KMS-11 (cell line): ENCODE measurements at regions not wholly inside any gene's neighbourhood (a gene's known extent, or its start where the extent isn't known, plus 50 kb on each side); places are given as distances from the start of the nearest gene placed in this dataset.

ENCODE experiments used
- H2AFZ ChIP-seq: fragments of 200-600 bp; sonication (generic); 2 replicates; pipeline ENCODE4 v1.6.1; 2016; ENCODE audit warnings: antibody characterized with exemption, mixed run types, low read depth
- H3K27ac ChIP-seq: fragments of 200-600 bp; sonication (generic); 2 replicates; pipeline ENCODE4 v1.6.1; 2016; ENCODE audit warnings: mild to moderate bottlenecking, mixed run types
- H3K27me3 ChIP-seq: fragments of 200-600 bp; sonication (generic); 2 replicates; pipeline ENCODE4 v1.6.1; 2017; ENCODE audit warnings: mild to moderate bottlenecking, low read depth, mixed run types, moderate library complexity; ENCODE audit not compliant: insufficient read depth
- H3K36me3 ChIP-seq: fragments of 200-600 bp; sonication (generic); 2 replicates; pipeline ENCODE4 v1.6.1; 2017; ENCODE audit warnings: mild to moderate bottlenecking, mixed run types; ENCODE audit not compliant: insufficient read depth
- H3K4me1 ChIP-seq: fragments of 200-600 bp; sonication (generic); 2 replicates; pipeline ENCODE4 v1.6.1; 2016; ENCODE audit warnings: mild to moderate bottlenecking, low read depth, mixed run types; ENCODE audit not compliant: poor library complexity, severe bottlenecking
- H3K4me2 ChIP-seq: fragments of 200-600 bp; sonication (generic); 2 replicates; pipeline ENCODE4 v1.7.0; 2016; ENCODE audit warnings: mild to moderate bottlenecking, mixed run types
- H3K4me3 ChIP-seq: fragments of 200-600 bp; sonication (generic); IDR thresholded peaks from 2 replicates; pipeline ENCODE4 v1.6.1; 2017; ENCODE audit warnings: low read depth, low read length, mixed read lengths; ENCODE audit not compliant: insufficient read depth
- H3K79me2 ChIP-seq: fragments of 200-600 bp; sonication (generic); 2 replicates; pipeline ENCODE4 v1.6.1; 2016; ENCODE audit warnings: low read depth, mixed run types; ENCODE audit not compliant: insufficient read depth
- H3K9ac ChIP-seq: fragments of 200-600 bp; sonication (generic); 2 replicates; pipeline ENCODE4 v1.6.1; 2016; ENCODE audit warnings: mild to moderate bottlenecking, mixed run types
- H4K20me1 ChIP-seq: fragments of 200-600 bp; sonication (generic); 2 replicates; pipeline ENCODE4 v1.6.1; 2016; ENCODE audit warnings: mild to moderate bottlenecking, mixed run types; ENCODE audit not compliant: insufficient read depth
- CTCF ChIP-seq: fragments of 200-600 bp; sonication (generic); conservative IDR thresholded peaks from 2 replicates; pipeline ENCODE4 v1.6.1; 2017; ENCODE audit warnings: low read depth, mild to moderate bottlenecking, antibody characterized with exemption, low read length, moderate library complexity, mixed read lengths

DNA sequence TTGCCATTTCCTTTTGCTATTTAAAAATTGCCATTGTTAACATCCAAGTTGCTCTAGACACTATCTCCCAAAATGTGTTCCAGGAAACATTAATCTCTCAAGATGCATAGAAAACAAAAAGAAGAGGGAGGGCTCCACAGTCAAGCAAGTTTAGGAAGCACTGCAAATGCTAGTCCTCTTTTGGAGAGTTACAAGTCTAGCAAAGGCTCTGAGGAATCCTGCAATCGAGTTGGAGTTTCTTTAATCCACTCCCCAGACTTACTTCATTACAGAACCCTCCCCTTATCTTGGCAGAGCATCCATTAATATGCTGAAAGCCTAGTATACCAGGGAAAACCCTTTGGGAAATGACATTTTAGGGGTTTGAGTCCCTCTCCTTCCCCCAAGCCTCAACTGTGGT is 147.9 kb downstream of the SYF2 start:
- no peaks in the 10 kb centered on the region for H4K20me1 ChIP-seq
- H3K4me2 ChIP-seq: no peak overlapping the region
- H2AFZ ChIP-seq: no peak overlapping the region
- TF ChIP-seq CTCF: no peak
- no peak overlapping the region for H3K27ac ChIP-seq
- no peaks in the 10 kb centered on the region for H3K27me3 ChIP-seq
- no peak overlapping the region for H3K9ac ChIP-seq
- no peaks in the 10 kb centered on the region for H3K36me3 ChIP-seq
- H3K79me2 ChIP-seq: no peaks in the 10 kb centered on the region
- H3K4me1 ChIP-seq: peaks cover 13% of the 10 kb centered on the region
- H3K4me3 ChIP-seq: no peak overlapping the region

- no peak for TF ChIP-seq CTCF
- H3K79me2 ChIP-seq: no peaks in the 10 kb centered on the region
- no peak overlapping the region for H3K4me3 ChIP-seq
- no peak overlapping the region for H3K27ac ChIP-seq
- no peaks in the 10 kb centered on the region for H4K20me1 ChIP-seq
- H3K27me3 ChIP-seq: no peaks in the 10 kb centered on the region
- no peaks in the 10 kb centered on the region for H3K36me3 ChIP-seq
- peaks cover 13% of the 10 kb centered on the region for H3K4me1 ChIP-seq
- no peak overlapping the region for H2AFZ ChIP-seq
- no peak overlapping the region for H3K4me2 ChIP-seq
- no peak overlapping the region for H3K9ac ChIP-seq
Observed at GRCh38 chr1:25083481-25084345, 148.6 kb downstream of the SYF2 start.

DNA sequence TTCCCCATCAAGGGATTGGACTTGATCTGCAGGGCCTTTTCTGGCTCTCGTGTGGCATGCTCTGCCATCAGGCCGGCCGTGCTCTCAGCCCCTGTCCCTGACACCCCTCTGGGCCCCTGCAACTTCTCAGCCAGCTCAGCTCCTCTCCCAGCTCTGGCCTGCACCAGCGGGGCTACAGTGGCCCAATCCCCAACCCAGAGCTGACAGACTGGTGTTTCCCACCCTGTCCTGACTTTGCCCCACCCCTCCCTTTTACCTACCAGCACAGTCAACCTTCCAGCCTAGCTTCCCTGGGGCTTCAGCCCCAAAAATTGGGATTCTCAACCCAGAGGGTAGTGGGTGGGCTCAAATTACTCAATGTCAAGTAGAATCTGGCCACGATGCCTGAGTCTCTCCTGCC is 149.3 kb downstream of the SYF2 start:
- TF ChIP-seq CTCF: no peak
- Histone ChIP-seq H3K27me3 (no peaks in the 10 kb centered on the region), H4K20me1 (no peaks in the 10 kb centered on the region), H3K36me3 (no peaks in the 10 kb centered on the region), H3K9ac (no peak overlapping the region), H2AFZ (no peak overlapping the region), H3K4me3 (no peak overlapping the region), H3K79me2 (no peaks in the 10 kb centered on the region), H3K27ac (no peak overlapping the region), H3K4me2 (no peak overlapping the region), H3K4me1 (peaks cover 13% of the 10 kb centered on the region)

DNA sequence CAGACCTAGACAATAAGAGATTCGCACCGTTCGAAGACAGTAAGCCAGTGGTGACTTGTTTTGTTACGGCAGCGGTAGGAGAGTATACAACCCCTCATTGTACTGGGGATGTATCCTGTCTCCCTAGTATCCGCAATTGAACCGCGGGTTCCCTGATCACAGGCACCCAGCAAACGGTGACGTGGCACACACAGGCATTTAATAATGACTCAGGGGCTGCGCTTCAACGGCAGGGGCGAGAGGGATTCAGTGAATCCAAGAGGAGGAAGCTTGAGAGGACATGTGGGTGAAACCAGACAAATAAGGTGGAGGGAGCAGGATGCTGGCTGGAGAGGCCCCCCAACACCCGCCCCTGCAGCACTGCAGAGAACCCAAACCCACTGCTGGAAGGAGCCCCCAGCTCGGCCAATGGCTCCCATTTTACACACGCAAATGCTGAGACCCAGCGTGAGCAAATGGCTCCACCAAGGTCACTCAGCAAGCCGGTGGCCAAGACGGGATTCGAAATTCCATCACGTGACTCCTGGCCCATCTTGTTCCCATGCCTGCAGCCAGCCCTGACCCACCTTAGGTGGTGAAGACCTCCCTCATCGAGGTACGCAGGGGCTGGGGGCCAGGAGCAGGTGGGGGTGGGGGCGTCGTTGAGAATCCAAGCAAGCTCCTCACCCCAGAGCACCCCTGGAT is 149.9 kb downstream of the SYF2 start:
- Histone ChIP-seq H3K4me1 (peaks cover 13% of the 10 kb centered on the region), H3K27ac (no peak overlapping the region), H2AFZ (no peak overlapping the region), H3K4me2 (no peak overlapping the region), H3K79me2 (no peaks in the 10 kb centered on the region), H4K20me1 (no peaks in the 10 kb centered on the region), H3K36me3 (no peaks in the 10 kb centered on the region), H3K27me3 (no peaks in the 10 kb centered on the region), H3K9ac (no peak overlapping the region), H3K4me3 (no peak overlapping the region)
- TF ChIP-seq CTCF: no peak
